ENCODE measurements at regions not wholly inside any gene's neighbourhood (a gene's known extent, or its start where the extent isn't known, plus 50 kb on each side); places are given as distances from the start of the nearest gene placed in this dataset.

GRCh38 chr15:39022532-39023305 lies 458.1 kb upstream of the RASGRP1 start:
- Histone ChIP-seq H3K4me1 (replicated peaks in 1 of 4; ENCODE audit: control insufficient read depth in 3 of 4, insufficient read depth in 4 of 4, low read length in 3 of 4) (peaks cover 0 to 3% (median 2%) of the 10 kb centered on the region in 4 experiments; a peak in 3 of 7 replicates), H4K8ac (ENCODE audit: extremely low read depth, insufficient read depth, low read length) (no peak overlapping the region), H3K14ac (ENCODE audit: insufficient read length) (no peak overlapping the region), H2AK5ac (ENCODE audit: low read depth, low read length) (no peak overlapping the region), H2BK12ac (ENCODE audit: low read depth, low read length) (no peak overlapping the region), H3K79me2 (ENCODE audit: control insufficient read depth in 1 of 2, insufficient read depth in 2 of 2, low read length in 2 of 2) (no peaks in the 10 kb centered on the region), H2BK15ac (ENCODE audit: low read length) (no peak overlapping the region), H2BK5ac (ENCODE audit: low read depth, low read length) (no peak overlapping the region), H3K4me3 (ENCODE audit: extremely low read depth in 1 of 4, insufficient read depth in 2 of 4, low read depth in 3 of 4, low read length in 4 of 4) (no peak overlapping the region), H2AFZ (ENCODE audit: low read length) (no peak overlapping the region), H3K23ac (ENCODE audit: insufficient read length) (no peak overlapping the region), H3K9me3 (ENCODE audit: insufficient read depth in 2 of 2, low read depth in 1 of 2, low read length in 1 of 2) (no peaks in the 10 kb centered on the region), H3K56ac (replicated peaks; ENCODE audit: insufficient read length, low read depth, low read length) (no peak overlapping the region), H4K5ac (ENCODE audit: insufficient read length, low read depth, low read length) (no peak overlapping the region), H4K91ac (replicated peaks; ENCODE audit: insufficient read length, low read length) (no peak overlapping the region), H3K4ac (replicated peaks; ENCODE audit: insufficient read length, low read depth, low read length) (no peak overlapping the region), H3K18ac (ENCODE audit: extremely low read depth, low read length) (no peak overlapping the region), H3K9ac (replicated peaks in 1 of 4; ENCODE audit: extremely low read depth in 1 of 4, low read depth in 3 of 4, low read length in 3 of 4) (no peak overlapping the region), H3K79me1 (ENCODE audit: low read depth, low read length) (no peaks in the 10 kb centered on the region; the same call in 1 of the 2 replicates), H3K27ac (ENCODE audit: low read depth, low read length) (no peak overlapping the region), H3K23me2 (ENCODE audit: low read depth, low read length) (no peaks in the 10 kb centered on the region), H3K36me3 (ENCODE audit: control insufficient read depth in 2 of 4, insufficient read depth in 4 of 4, low read length in 3 of 4) (no peaks in the 10 kb centered on the region), H3K4me2 (ENCODE audit: insufficient read depth in 1 of 2, low read depth in 2 of 2, low read length in 2 of 2) (no peak overlapping the region), H3K27me3 (replicated peaks in 1 of 4; ENCODE audit: control insufficient read depth in 3 of 4, extremely low read depth in 1 of 4, insufficient read depth in 3 of 4, low read length in 3 of 4) (no peaks in the 10 kb centered on the region), H2BK20ac (ENCODE audit: low read length) (no peak overlapping the region), H4K20me1 (replicated peaks in 1 of 2; ENCODE audit: control insufficient read depth in 1 of 2, insufficient read depth in 2 of 2, low read length in 2 of 2) (no peaks in the 10 kb centered on the region), H2BK120ac (replicated peaks; ENCODE audit: low read depth, low read length) (no peak overlapping the region)
- DNase-seq (ENCODE audit: low read depth in 1 of 2, low spot score in 2 of 2), result no peak
- POLR2A ChIA-PET (ENCODE audit: partially characterized antibody), result no interaction called here
- CTCF ChIA-PET (ENCODE audit: partially characterized antibody), result no interaction called here
- WGBS, 2 experiments (ENCODE audit: extremely low coverage in 1 of 2, insufficient coverage in 1 of 2, insufficient read length in 1 of 2, insufficient replicate concordance in 2 of 2, low coverage in 1 of 2, low lambda C conversion rate in 2 of 2, missing lambda C conversion rate in 1 of 2), result 93% methylated on average over 4 of the region's 4 CpGs; no CpG with 5 or more reads in 1 of the 2 experiments
- no peak for FAIRE-seq
- no peak for TF ChIP-seq SP1 (IDR thresholded peaks at IDR 0.05; ENCODE audit: low read depth, low read length)
- no peak for TF ChIP-seq NRF1 (IDR thresholded peaks at IDR 0.05; ENCODE audit: low read depth, low read length)
- no peak for TF ChIP-seq TAF1 (IDR thresholded peaks at IDR 0.05; ENCODE audit: low read depth, low read length)
- TF ChIP-seq CHD1 (IDR thresholded peaks at IDR 0.05; ENCODE audit: low read depth, low read length), result no peak
- TF ChIP-seq EP300 (IDR thresholded peaks at IDR 0.05; ENCODE audit: borderline replicate concordance in 1 of 2, low read depth in 2 of 2, low read length in 2 of 2), result no peak
- no peak for TF ChIP-seq CHD2 (IDR thresholded peaks at IDR 0.05; ENCODE audit: low read length)
- no peak for TF ChIP-seq PHF8 (conservative IDR thresholded peaks at IDR 0.05; ENCODE audit: low read depth, low read length)
- no peak for TF ChIP-seq SIRT6 (IDR thresholded peaks at IDR 0.05; ENCODE audit: low read length)
- no peak for TF ChIP-seq TAF7 (optimal IDR thresholded peaks at IDR 0.05; ENCODE audit: borderline replicate concordance, low read depth, low read length)
- TF ChIP-seq GTF2F1 (IDR thresholded peaks at IDR 0.05; ENCODE audit: borderline replicate concordance, low read depth, low read length), result no peak
- no peak for TF ChIP-seq HDAC2 (IDR thresholded peaks at IDR 0.05; ENCODE audit: borderline replicate concordance in 1 of 2, low read depth in 2 of 2, low read length in 2 of 2)
- no peak for TF ChIP-seq SUZ12 (IDR thresholded peaks at IDR 0.05; ENCODE audit: low read length)
- no peak for TF ChIP-seq EGR1 (IDR thresholded peaks at IDR 0.05; ENCODE audit: borderline replicate concordance, low read depth, low read length)
